Dedifferentiated amniotic fluid mesenchymal stem cell (primary cell): ENCODE measurements at regions not wholly inside any gene's neighbourhood (a gene's known extent, or its start where the extent isn't known, plus 50 kb on each side); places are given as distances from the start of the nearest gene placed in this dataset.
"Not testable (repeated sequence)": the region's sequence is repeated elsewhere in the genome, so short reads cannot be mapped to it uniquely, and the experiment has no call there.

Experiments used
- DNase-seq: peaks from one replicate; pipeline ENCODE4 v3.0.0-alpha.2; 2016; ENCODE audit errors: extremely low spot score

- DNase-seq: not testable (repeated sequence)
Observed at GRCh38 chr22:10526079-10526478, 5001.9 kb upstream of the OR11H1 start.

GRCh38 chr22:10531141-10531540, 4996.9 kb upstream of the OR11H1 start:
- DNase-seq: not testable (repeated sequence)

- not testable (repeated sequence) for DNase-seq
Observed at GRCh38 chr22:10572531-10572930, 4955.5 kb upstream of the OR11H1 start.

GRCh38 chr22:10601071-10601470, 4926.9 kb upstream of the OR11H1 start:
- DNase-seq: not testable (repeated sequence)

GRCh38 chr22:10631961-10632360, 4896.0 kb upstream of the OR11H1 start:
- not testable (repeated sequence) for DNase-seq

GRCh38 chr22:10635341-10635740, 4892.7 kb upstream of the OR11H1 start:
- not testable (repeated sequence) for DNase-seq

GRCh38 chr22:10662818-10663217, 4865.2 kb upstream of the OR11H1 start:
- DNase-seq: not testable (repeated sequence)

- DNase-seq: not testable (repeated sequence)
Observed at GRCh38 chr22:10673065-10673464, 4854.9 kb upstream of the OR11H1 start.

GRCh38 chr22:10678720-10679119, 4849.3 kb upstream of the OR11H1 start:
- DNase-seq: not testable (repeated sequence)

GRCh38 chr22:10685436-10685835, 4842.6 kb upstream of the OR11H1 start:
- not testable (repeated sequence) for DNase-seq

- DNase-seq: not testable (repeated sequence)
Observed at GRCh38 chr22:10687256-10687655, 4840.7 kb upstream of the OR11H1 start.

GRCh38 chr22:10698836-10699235, 4829.2 kb upstream of the OR11H1 start:
- DNase-seq: not testable (repeated sequence)

GRCh38 chr22:10699301-10700097, 4828.5 kb upstream of the OR11H1 start:
- peak; percentile 9 for DNase-seq

GRCh38 chr22:10708175-10708574, 4819.8 kb upstream of the OR11H1 start:
- not testable (repeated sequence) for DNase-seq

- peak; percentile 11 for DNase-seq
Observed at GRCh38 chr22:10710923-10711322, 4817.1 kb upstream of the OR11H1 start.

GRCh38 chr22:10722804-10723203, 4805.2 kb upstream of the OR11H1 start:
- DNase-seq: not testable (repeated sequence)

GRCh38 chr22:10723966-10724365, 4804.0 kb upstream of the OR11H1 start:
- not testable (repeated sequence) for DNase-seq

GRCh38 chr22:10727393-10727792, 4800.6 kb upstream of the OR11H1 start:
- no peak for DNase-seq

- DNase-seq: not testable (repeated sequence)
Observed at GRCh38 chr22:10729979-10730378, 4798.0 kb upstream of the OR11H1 start.

- DNase-seq: not testable (repeated sequence)
Observed at GRCh38 chr22:10730706-10731105, 4797.3 kb upstream of the OR11H1 start.

- not testable (repeated sequence) for DNase-seq
Observed at GRCh38 chr22:10731246-10731974, 4796.6 kb upstream of the OR11H1 start.

- not testable (repeated sequence) for DNase-seq
Observed at GRCh38 chr22:10735075-10735474, 4792.9 kb upstream of the OR11H1 start.

- DNase-seq: not testable (repeated sequence)
Observed at GRCh38 chr22:10736879-10737278, 4791.1 kb upstream of the OR11H1 start.
